Thymus (tissue), 11 donors: ENCODE measurements at regions not wholly inside any gene's neighbourhood (a gene's known extent, or its start where the extent isn't known, plus 50 kb on each side); places are given as distances from the start of the nearest gene placed in this dataset.

Source experiments
- DNase-seq, 9 donors: peaks; one replicate each; pipeline ENCODE4 v3.0.0-alpha.2; 2013; ENCODE audit warnings: low spot score in 9 of 9, low read depth in 6 of 9, missing footprints in 1 of 9
- H3K27ac ChIP-seq, 2 donors: one replicate each; pipeline ENCODE4 v1.5.1; 2013; ENCODE audit warnings: control low read depth in 1 of 2, low read depth in 1 of 2, low read length in 1 of 2, mild to moderate bottlenecking in 1 of 2, moderate library complexity in 1 of 2
- H3K27me3 ChIP-seq, 2 donors: one replicate each; pipeline ENCODE4 v1.5.1; 2013; ENCODE audit warnings: low read length in 1 of 2; ENCODE audit not compliant: control insufficient read depth in 2 of 2, insufficient read depth in 1 of 2
- H3K36me3 ChIP-seq, 2 donors: one replicate each; pipeline ENCODE4 v1.5.1; 2013; ENCODE audit warnings: low read length in 1 of 2, mild to moderate bottlenecking in 1 of 2, moderate library complexity in 1 of 2; ENCODE audit not compliant: control insufficient read depth in 2 of 2, insufficient read depth in 2 of 2
- H3K4me1 ChIP-seq, 2 donors: one replicate each; pipeline ENCODE4 v1.5.1; 2013; ENCODE audit warnings: low read length in 2 of 2; ENCODE audit not compliant: control insufficient read depth in 2 of 2, insufficient read depth in 2 of 2
- H3K4me3 ChIP-seq, 2 donors: one replicate each; pipeline ENCODE4 v1.5.1; 2013; ENCODE audit warnings: low read length in 2 of 2, control low read depth in 1 of 2, mild to moderate bottlenecking in 1 of 2
- H3K9me3 ChIP-seq, 2 donors: one replicate each; pipeline ENCODE4 v1.5.1; 2013; ENCODE audit warnings: low read length in 1 of 2, mild to moderate bottlenecking in 1 of 2; ENCODE audit not compliant: control insufficient read depth in 2 of 2, insufficient read depth in 1 of 2
- WGBS: extraction: QIAGEN DNeasy Blood & Tissue Kit; methylation state at CpG from one replicate; pipeline ENCODE4 v1.1.7; 2013; 5-methylcytosine and 5-hydroxymethylcytosine counted together
- donor health status: healthy.

- no peaks in the 10 kb centered on the region for H3K36me3 ChIP-seq
- no peaks in the 10 kb centered on the region for H3K27me3 ChIP-seq
- H3K4me1 ChIP-seq = no peaks in the 10 kb centered on the region
- no peak for DNase-seq
- H3K4me3 ChIP-seq = no peak overlapping the region
- H3K27ac ChIP-seq = no peak overlapping the region
- H3K9me3 ChIP-seq = no peaks in the 10 kb centered on the region
- WGBS = 77% methylated on average over 5 of the region's 5 CpGs
Measured at GRCh38 chr5:57695179-57695578, 212.6 kb upstream of the ACTBL2 start.

DNA sequence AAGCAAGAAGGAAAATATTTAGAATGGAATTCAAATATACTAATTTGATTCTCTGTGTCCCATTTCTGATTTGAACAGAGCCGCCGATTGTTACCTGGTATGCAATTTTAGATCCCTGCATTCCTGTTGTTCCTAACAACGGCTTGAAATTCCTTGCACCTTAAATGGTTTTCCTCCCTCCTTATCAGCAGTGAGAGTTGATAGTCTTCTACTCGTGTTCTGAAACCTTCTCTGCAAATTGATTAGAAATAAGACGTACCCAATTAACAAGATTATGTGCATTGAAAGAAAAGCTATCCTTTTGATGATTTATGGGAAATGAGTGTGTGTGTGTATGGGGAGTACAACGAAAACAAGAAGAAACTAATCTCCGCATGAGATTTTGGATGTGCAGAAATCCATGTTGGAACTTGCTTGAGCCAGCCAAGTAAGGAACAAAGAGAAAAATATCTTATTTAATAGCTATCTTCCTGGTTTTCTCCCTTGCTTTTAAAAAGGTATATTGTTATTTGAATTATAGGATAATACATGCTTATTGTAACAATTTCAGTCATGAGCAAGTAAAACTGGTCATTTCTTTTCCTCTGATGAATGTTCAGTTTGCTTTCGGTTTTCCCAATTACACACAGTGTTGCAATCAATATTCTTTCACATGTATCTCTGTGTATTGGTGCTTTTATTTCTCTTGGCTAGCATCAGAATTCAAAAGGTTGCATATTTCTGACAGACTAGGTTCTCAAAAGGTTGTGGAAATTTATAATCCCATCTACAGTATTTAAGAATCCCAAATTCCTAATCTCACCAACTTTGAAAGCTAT is 211.1 kb upstream of the ACTBL2 start:
- 88% methylated on average over 8 of the region's 8 CpGs for WGBS
- no peaks in the 10 kb centered on the region for H3K27me3 ChIP-seq
- no peaks in the 10 kb centered on the region for H3K9me3 ChIP-seq
- no peak overlapping the region for H3K4me3 ChIP-seq
- no peaks in the 10 kb centered on the region for H3K36me3 ChIP-seq
- no peak for DNase-seq
- no peaks in the 10 kb centered on the region for H3K4me1 ChIP-seq
- no peak overlapping the region for H3K27ac ChIP-seq

- Histone ChIP-seq H3K9me3 (no peaks in the 10 kb centered on the region), H3K4me3 (no peak overlapping the region), H3K36me3 (no peaks in the 10 kb centered on the region), H3K27ac (no peak overlapping the region), H3K27me3 (no peaks in the 10 kb centered on the region), H3K4me1 (no peaks in the 10 kb centered on the region)
- no peak for DNase-seq
- WGBS = 94% methylated on average over 6 of the region's 6 CpGs
Measured at GRCh38 chr5:57692582-57693487, 210.2 kb upstream of the ACTBL2 start.

DNA sequence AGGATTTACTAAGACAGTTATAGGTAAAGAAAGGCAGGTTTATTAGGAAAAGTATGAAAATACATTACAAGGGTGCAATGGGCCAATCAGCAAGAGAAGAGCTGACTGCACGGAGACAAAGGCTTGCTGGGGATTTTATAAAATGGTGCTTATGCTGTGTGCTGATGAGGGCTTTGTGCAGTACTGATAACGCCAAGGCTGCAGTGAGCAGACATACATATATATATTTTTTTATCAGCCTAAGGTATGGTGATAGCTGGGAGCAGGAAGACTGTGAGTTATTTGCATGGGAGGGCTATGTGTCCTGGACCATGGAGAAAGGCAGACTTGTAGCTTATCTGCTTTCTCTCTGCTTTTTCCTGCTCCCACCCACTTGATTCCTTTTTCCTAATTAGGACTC is 208.1 kb upstream of the ACTBL2 start:
- Histone ChIP-seq H3K36me3 (no peaks in the 10 kb centered on the region), H3K27me3 (no peaks in the 10 kb centered on the region), H3K4me3 (no peak overlapping the region), H3K4me1 (no peaks in the 10 kb centered on the region), H3K27ac (no peak overlapping the region), H3K9me3 (no peaks in the 10 kb centered on the region)
- no peak for DNase-seq
- 97% methylated on average over 2 of the region's 2 CpGs for WGBS

- 94% methylated on average over 3 of the region's 3 CpGs for WGBS
- Histone ChIP-seq H3K4me1 (no peaks in the 10 kb centered on the region), H3K36me3 (no peaks in the 10 kb centered on the region), H3K27me3 (no peaks in the 10 kb centered on the region), H3K9me3 (no peaks in the 10 kb centered on the region), H3K4me3 (no peak overlapping the region), H3K27ac (no peak overlapping the region)
- no peak for DNase-seq
Measured at GRCh38 chr5:57687596-57687995, 205.0 kb upstream of the ACTBL2 start.

GRCh38 chr5:57685516-57686255 is 203.1 kb upstream of the ACTBL2 start:
- Histone ChIP-seq H3K27ac (no peak overlapping the region), H3K9me3 (no peaks in the 10 kb centered on the region), H3K4me1 (no peaks in the 10 kb centered on the region), H3K36me3 (no peaks in the 10 kb centered on the region), H3K27me3 (no peaks in the 10 kb centered on the region), H3K4me3 (no peak overlapping the region)
- 94% methylated on average over 3 of the region's 3 CpGs for WGBS
- DNase-seq = no peak

- H3K4me3 ChIP-seq = no peak overlapping the region
- no peaks in the 10 kb centered on the region for H3K27me3 ChIP-seq
- H3K36me3 ChIP-seq = no peaks in the 10 kb centered on the region
- DNase-seq = no peak
- H3K27ac ChIP-seq = no peak overlapping the region
- 91% methylated on average over 1 of the region's 1 CpG for WGBS
- H3K4me1 ChIP-seq = no peaks in the 10 kb centered on the region
- no peaks in the 10 kb centered on the region for H3K9me3 ChIP-seq
Measured at GRCh38 chr5:57684299-57684702, 201.7 kb upstream of the ACTBL2 start.

DNA sequence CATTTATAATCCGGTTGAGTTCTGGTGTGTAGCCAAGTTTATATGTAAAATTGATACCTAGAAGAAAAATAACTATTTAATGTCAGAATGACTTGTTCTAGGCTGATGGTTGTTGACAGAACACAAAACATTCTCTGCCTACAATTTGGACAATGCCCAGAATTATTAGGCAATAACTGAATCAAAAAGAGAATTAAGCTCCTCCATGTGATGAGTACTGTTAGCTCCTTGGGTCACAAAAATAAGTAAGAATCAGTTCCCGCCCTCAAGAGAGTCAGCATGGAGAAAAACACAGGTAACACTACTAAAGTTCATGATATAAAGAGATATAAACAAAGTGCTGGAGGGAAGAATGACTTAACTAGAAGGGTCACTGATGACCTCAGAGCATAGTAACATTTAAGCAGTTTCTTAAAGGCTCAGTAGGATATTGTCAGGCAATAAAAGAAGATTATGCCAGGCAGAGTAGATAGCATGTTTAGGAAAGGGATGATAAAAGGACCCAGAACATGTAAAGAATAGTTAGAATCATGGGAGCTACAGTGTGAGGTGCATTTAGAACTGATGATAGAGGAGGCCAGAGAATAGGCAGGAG is 200.5 kb upstream of the ACTBL2 start:
- no peaks in the 10 kb centered on the region for H3K9me3 ChIP-seq
- no peak overlapping the region for H3K4me3 ChIP-seq
- H3K27me3 ChIP-seq = no peaks in the 10 kb centered on the region
- no peaks in the 10 kb centered on the region for H3K4me1 ChIP-seq
- H3K27ac ChIP-seq = no peak overlapping the region
- WGBS = 94% methylated on average over 2 of the region's 2 CpGs
- H3K36me3 ChIP-seq = no peaks in the 10 kb centered on the region
- no peak for DNase-seq
